ENCODE measurements at regions not wholly inside any gene's neighbourhood (a gene's known extent, or its start where the extent isn't known, plus 50 kb on each side); places are given as distances from the start of the nearest gene placed in this dataset.

DNA sequence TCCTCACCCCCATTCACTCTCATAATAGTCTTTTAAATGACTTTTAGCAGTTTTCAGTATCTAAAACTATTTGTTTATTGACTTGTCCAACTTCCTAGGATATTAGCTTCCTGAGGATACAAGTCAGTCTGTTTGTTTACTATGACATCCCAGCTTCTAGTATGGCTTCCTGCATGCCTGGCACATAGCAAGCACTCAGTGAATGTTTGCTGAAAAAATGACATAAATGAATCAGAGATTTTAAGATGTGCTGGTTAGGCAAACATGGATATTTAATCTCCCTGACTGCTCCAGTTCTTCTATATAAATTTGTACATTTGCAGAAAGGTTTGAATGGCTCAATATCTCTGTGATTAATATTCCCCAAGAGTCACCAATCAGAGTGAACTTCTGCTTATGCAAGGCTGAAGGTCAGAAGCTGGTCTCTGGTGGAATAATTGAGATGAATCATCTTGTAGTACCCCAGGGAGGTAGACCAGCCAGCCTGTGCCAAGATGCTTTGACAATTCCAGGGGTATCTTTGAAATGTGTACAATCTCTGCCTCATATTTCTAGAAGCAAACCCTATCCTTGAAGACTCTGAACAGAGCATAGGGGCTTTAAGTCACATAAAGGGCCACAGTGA, 219.0 kb upstream of the LMCD1 start:
- Histone ChIP-seq H3K23ac (ENCODE audit: low read depth, low read length) (no peak overlapping the region), H3K9me3 (ENCODE audit: control insufficient read depth, insufficient read depth, low read length) (no peaks in the 10 kb centered on the region), H3K4me3 (ENCODE audit: insufficient read depth, low read depth, low read length) (no peak overlapping the region), H4K5ac (ENCODE audit: low read depth, low read length) (no peak overlapping the region), H4K8ac (ENCODE audit: low read depth in 2 of 2, low read length in 2 of 2) (no peak overlapping the region), H3K18ac (ENCODE audit: low read depth, low read length) (no peak overlapping the region), H3K56ac (ENCODE audit: extremely low read depth, insufficient read depth, low read length) (no peak overlapping the region), H2BK5ac (ENCODE audit: low read depth, low read length, poor library complexity, severe bottlenecking) (no peak overlapping the region), H2BK20ac (ENCODE audit: low read depth, low read length) (no peak overlapping the region), H3K9me1 (ENCODE audit: insufficient read depth, low read length) (no peaks in the 10 kb centered on the region), H3K79me1 (ENCODE audit: low read depth in 1 of 2, low read length in 2 of 2) (no peaks in the 10 kb centered on the region), H2AFZ (replicated peaks; ENCODE audit: low read length, poor library complexity) (no peak overlapping the region), H4K20me1 (ENCODE audit: insufficient read depth, low read length) (no peaks in the 10 kb centered on the region), H3K27ac (ENCODE audit: insufficient read depth, low read length) (no peak overlapping the region), H3K14ac (replicated peaks; ENCODE audit: low read depth, low read length) (no peak overlapping the region), H3K4me1 (ENCODE audit: control insufficient read depth, insufficient read depth, low read length) (no peaks in the 10 kb centered on the region), H2AK9ac (replicated peaks; ENCODE audit: low read depth, low read length, poor library complexity) (no peak overlapping the region), H3K4ac (ENCODE audit: low read depth, low read length) (no peak overlapping the region), H3K9ac (ENCODE audit: low read depth, low read length) (no peak overlapping the region), H2BK15ac (ENCODE audit: low read depth, low read length) (no peak overlapping the region), H4K91ac (ENCODE audit: insufficient read depth, low read depth, low read length) (no peak overlapping the region), H2AK5ac (ENCODE audit: low read depth, low read length) (no peak overlapping the region), H3K4me2 (ENCODE audit: low read depth, low read length) (no peak overlapping the region), H2BK120ac (ENCODE audit: low read depth, low read length) (no peak overlapping the region), H3K27me3 (ENCODE audit: control insufficient read depth, insufficient read depth, low read length) (no peaks in the 10 kb centered on the region; the same call in 1 of the 2 replicates), H3K36me3 (ENCODE audit: control insufficient read depth, insufficient read depth, low read length) (no peaks in the 10 kb centered on the region)
- ATAC-seq (ENCODE audit: low read depth), result no peak
- in situ Hi-C loops (cut with MboI; ENCODE audit: low sequenced_read_pairs), result no loop called here
- no TSS peak for BruUV-seq (replicated peaks)
- TF ChIP-seq, protein P1, sequence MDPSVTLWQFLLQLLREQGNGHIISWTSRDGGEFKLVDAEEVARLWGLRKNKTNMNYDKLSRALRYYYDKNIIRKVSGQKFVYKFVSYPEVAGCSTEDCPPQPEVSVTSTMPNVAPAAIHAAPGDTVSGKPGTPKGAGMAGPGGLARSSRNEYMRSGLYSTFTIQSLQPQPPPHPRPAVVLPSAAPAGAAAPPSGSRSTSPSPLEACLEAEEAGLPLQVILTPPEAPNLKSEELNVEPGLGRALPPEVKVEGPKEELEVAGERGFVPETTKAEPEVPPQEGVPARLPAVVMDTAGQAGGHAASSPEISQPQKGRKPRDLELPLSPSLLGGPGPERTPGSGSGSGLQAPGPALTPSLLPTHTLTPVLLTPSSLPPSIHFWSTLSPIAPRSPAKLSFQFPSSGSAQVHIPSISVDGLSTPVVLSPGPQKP (IDR thresholded peaks at IDR 0.05; ENCODE audit: borderline replicate concordance, low read depth, low read length), result no peak
- TF ChIP-seq, protein P2, sequence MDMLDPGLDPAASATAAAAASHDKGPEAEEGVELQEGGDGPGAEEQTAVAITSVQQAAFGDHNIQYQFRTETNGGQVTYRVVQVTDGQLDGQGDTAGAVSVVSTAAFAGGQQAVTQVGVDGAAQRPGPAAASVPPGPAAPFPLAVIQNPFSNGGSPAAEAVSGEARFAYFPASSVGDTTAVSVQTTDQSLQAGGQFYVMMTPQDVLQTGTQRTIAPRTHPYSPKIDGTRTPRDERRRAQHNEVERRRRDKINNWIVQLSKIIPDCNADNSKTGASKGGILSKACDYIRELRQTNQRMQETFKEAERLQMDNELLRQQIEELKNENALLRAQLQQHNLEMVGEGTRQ (IDR thresholded peaks at IDR 0.05; ENCODE audit: low read depth, low read length), result no peak
- TF ChIP-seq CHD1 (IDR thresholded peaks at IDR 0.05; ENCODE audit: low read depth, low read length), result no peak
- TF ChIP-seq POLR2A (IDR thresholded peaks at IDR 0.05; ENCODE audit: low read depth, low read length), result no peak
- no peak for TF ChIP-seq NFE2L2 (IDR thresholded peaks at IDR 0.05; ENCODE audit: low read depth, low read length)
- TF ChIP-seq FOS (IDR thresholded peaks at IDR 0.05; ENCODE audit: low read depth, low read length), result no peak
- no peak for TF ChIP-seq RCOR1 (IDR thresholded peaks at IDR 0.05; ENCODE audit: insufficient replicate concordance, low read length)
- TF ChIP-seq MAZ (IDR thresholded peaks at IDR 0.05; ENCODE audit: borderline replicate concordance, low read depth, low read length), result no peak
- no peak for TF ChIP-seq CEBPB (IDR thresholded peaks at IDR 0.05; ENCODE audit: low read depth, low read length)
- TF ChIP-seq SMC3 (IDR thresholded peaks at IDR 0.05; ENCODE audit: low read depth, low read length), result no peak
- no peak for TF ChIP-seq MAFK (IDR thresholded peaks at IDR 0.05; ENCODE audit: low read depth, low read length)
- TF ChIP-seq BHLHE40 (IDR thresholded peaks at IDR 0.05; ENCODE audit: low read depth, low read length), result no peak
- no peak for TF ChIP-seq MXI1 (IDR thresholded peaks at IDR 0.05; ENCODE audit: borderline replicate concordance, low read depth, low read length)
- no peak for TF ChIP-seq RFX5 (IDR thresholded peaks at IDR 0.05; ENCODE audit: low read depth, low read length)
- ChIA-PET POLR2A (ENCODE audit: unreplicated experiment) (no interaction called here), CTCF (interaction anchor here (1.2 kb wide), 1 partner anchor 43 kb away, joined by 3 read pairs; no protein-coding TSS in a partner anchor)
- DNase-seq, result no peak
- intact Hi-C loops (cut with micrococcal nuclease), result no loop called here
- dilution Hi-C loops (cut with HindIII; ENCODE audit: low sequenced_read_pairs, unreplicated experiment), result no loop called here

All from IMR-90 (cell line).